ENCODE measurements at regions not wholly inside any gene's neighbourhood (a gene's known extent, or its start where the extent isn't known, plus 50 kb on each side); places are given as distances from the start of the nearest gene placed in this dataset.
"Not testable (repeated sequence)": the region's sequence is repeated elsewhere in the genome, so short reads cannot be mapped to it uniquely, and the experiment has no call there.

GRCh38 chr2:3033315-3033714 is 344.3 kb downstream of the EIPR1 start:
- no peak overlapping the region for H3K4me3 Mint-ChIP-seq

GRCh38 chr2:3030791-3031190 is 346.8 kb downstream of the EIPR1 start:
- H3K9me3 ChIP-seq; H3K4me1 ChIP-seq (ENCODE audit: control insufficient read depth in 1 of 2, extremely low read depth in 1 of 2, insufficient read depth in 2 of 2, low read length in 2 of 2); DNase-seq; ATAC-seq (replicated peaks in 1 of 4); H3K36me3 Mint-ChIP-seq; H3K36me3 ChIP-seq (ENCODE audit: control insufficient read depth in 2 of 2, extremely low read depth in 1 of 2, insufficient read depth in 1 of 2, low read length in 1 of 2); H3K4me3 ChIP-seq (ENCODE audit: control insufficient read depth in 1 of 2, extremely low read depth in 1 of 2, low read length in 1 of 2); H3K27me3 Mint-ChIP-seq; H3K4me3 Mint-ChIP-seq; H3K4me1 Mint-ChIP-seq; H3K27ac ChIP-seq (ENCODE audit: low read length); H3K27ac Mint-ChIP-seq; H3K27me3 ChIP-seq (replicated peaks in 1 of 2; ENCODE audit: control insufficient read depth in 2 of 2, extremely low read depth in 1 of 2, insufficient read depth in 2 of 2, low read length in 1 of 2); POLR2A ChIA-PET; CTCF ChIA-PET: not testable (repeated sequence)
- peaks cover 0 to 12% (median 5%) of the 10 kb centered on the region in 3 donors for H3K9me3 Mint-ChIP-seq
- 90% methylated on average over 4 of the region's 9 CpGs for WGBS (ENCODE audit: insufficient coverage)

More at GRCh38 chr2:3033315-3033714, 344.3 kb downstream of the EIPR1 start:
- no peaks in the 10 kb centered on the region for H3K36me3 Mint-ChIP-seq
- ATAC-seq (replicated peaks in 1 of 4) (no peak), DNase-seq (no peak)
- Histone ChIP-seq H3K4me1 (ENCODE audit: control insufficient read depth in 1 of 2, extremely low read depth in 1 of 2, insufficient read depth in 2 of 2, low read length in 2 of 2) (no peaks in the 10 kb centered on the region), H3K27me3 (replicated peaks in 1 of 2; ENCODE audit: control insufficient read depth in 2 of 2, extremely low read depth in 1 of 2, insufficient read depth in 2 of 2, low read length in 1 of 2) (peaks cover 0 to 2% of the 10 kb centered on the region in 2 experiments), H3K9me3 (no peaks in the 10 kb centered on the region), H3K36me3 (ENCODE audit: control insufficient read depth in 2 of 2, extremely low read depth in 1 of 2, insufficient read depth in 1 of 2, low read length in 1 of 2) (no peaks in the 10 kb centered on the region), H3K27ac (ENCODE audit: low read length) (no peak overlapping the region), H3K4me3 (ENCODE audit: control insufficient read depth in 1 of 2, extremely low read depth in 1 of 2, low read length in 1 of 2) (no peak overlapping the region)
- peaks cover 0 to 2% of the 10 kb centered on the region in 2 donors for H3K27me3 Mint-ChIP-seq
- no peaks in the 10 kb centered on the region for H3K4me1 Mint-ChIP-seq
- 81% methylated on average over 6 of the region's 8 CpGs for WGBS (ENCODE audit: insufficient coverage)
- H3K9me3 Mint-ChIP-seq: peaks cover 0 to 12% (median 5%) of the 10 kb centered on the region in 3 donors
- POLR2A ChIA-PET: interaction anchor here in 1 of 2 donors (1.1 kb wide), 1 partner anchor 16 kb away, joined by 3 read pairs; no protein-coding TSS in a partner anchor
- CTCF ChIA-PET: no interaction called here
- H3K27ac Mint-ChIP-seq: no peak overlapping the region

DNA sequence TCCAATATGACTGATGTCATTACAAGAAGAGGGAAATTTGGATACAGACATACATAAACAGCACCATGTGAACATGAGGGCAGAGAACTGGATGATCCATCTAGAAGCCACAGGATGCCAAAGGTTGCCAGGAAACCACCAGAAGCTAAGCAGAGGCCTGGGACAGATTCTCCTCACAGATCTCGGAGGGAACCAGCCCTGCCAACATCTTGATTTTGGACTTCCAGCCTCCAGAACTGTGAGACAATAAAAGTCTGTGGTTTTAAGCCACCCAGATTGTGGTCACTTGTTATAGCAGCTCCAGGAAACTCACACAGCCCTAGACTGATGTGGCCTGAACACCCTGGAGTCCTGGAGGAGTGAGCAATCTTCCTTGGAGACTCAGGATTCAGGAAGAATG is 351.6 kb downstream of the EIPR1 start:
- H3K36me3 ChIP-seq (ENCODE audit: control insufficient read depth in 2 of 2, extremely low read depth in 1 of 2, insufficient read depth in 1 of 2, low read length in 1 of 2): no peaks in the 10 kb centered on the region
- H3K36me3 Mint-ChIP-seq: no peaks in the 10 kb centered on the region
- ATAC-seq (replicated peaks in 1 of 4) (no peak), DNase-seq (no peak)
- H3K4me1 Mint-ChIP-seq: no peaks in the 10 kb centered on the region
- H3K9me3 ChIP-seq: no peaks in the 10 kb centered on the region
- WGBS (ENCODE audit: insufficient coverage): 25% methylated on average over 1 of the region's 1 CpG
- H3K4me3 ChIP-seq (ENCODE audit: control insufficient read depth in 1 of 2, extremely low read depth in 1 of 2, low read length in 1 of 2): no peak overlapping the region
- peaks cover 11 to 14% of the 10 kb centered on the region in 2 donors for H3K27me3 Mint-ChIP-seq
- H3K27ac Mint-ChIP-seq: no peak overlapping the region
- POLR2A ChIA-PET: no interaction called here
- no peak overlapping the region for H3K4me3 Mint-ChIP-seq
- CTCF ChIA-PET: no interaction called here
- H3K27ac ChIP-seq (ENCODE audit: low read length): no peak overlapping the region
- H3K4me1 ChIP-seq (ENCODE audit: control insufficient read depth in 1 of 2, extremely low read depth in 1 of 2, insufficient read depth in 2 of 2, low read length in 2 of 2): no peaks in the 10 kb centered on the region
- peaks cover 0 to 11% of the 10 kb centered on the region in 2 experiments for H3K27me3 ChIP-seq (replicated peaks in 1 of 2; ENCODE audit: control insufficient read depth in 2 of 2, extremely low read depth in 1 of 2, insufficient read depth in 2 of 2, low read length in 1 of 2)
- H3K9me3 Mint-ChIP-seq: peaks cover 0 to 8% (median 3%) of the 10 kb centered on the region in 3 donors

DNA sequence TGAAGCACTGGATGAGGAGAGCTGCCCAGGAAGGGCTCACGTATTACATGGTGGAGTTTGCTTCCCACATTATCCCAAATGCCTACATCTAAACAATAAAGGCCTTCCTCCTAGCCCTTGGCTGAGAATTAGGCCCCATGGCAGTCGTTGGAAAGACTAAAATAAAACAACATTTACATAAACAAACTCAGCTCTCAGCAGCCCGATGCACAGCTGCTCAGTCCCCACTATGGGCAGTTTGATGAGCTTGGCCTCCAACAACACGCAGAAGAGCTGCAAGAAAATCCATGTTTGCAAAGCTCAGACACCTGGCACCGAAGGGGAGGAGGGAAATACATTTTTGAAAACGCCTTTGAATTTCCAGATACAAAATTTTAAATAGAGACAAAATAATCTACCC is 352.4 kb downstream of the EIPR1 start:
- 40% methylated on average over 2 of the region's 6 CpGs for WGBS (ENCODE audit: insufficient coverage)
- Histone ChIP-seq H3K36me3 (ENCODE audit: control insufficient read depth in 2 of 2, extremely low read depth in 1 of 2, insufficient read depth in 1 of 2, low read length in 1 of 2) (no peaks in the 10 kb centered on the region), H3K9me3 (no peaks in the 10 kb centered on the region), H3K27ac (ENCODE audit: low read length) (no peak overlapping the region), H3K4me1 (ENCODE audit: control insufficient read depth in 1 of 2, extremely low read depth in 1 of 2, insufficient read depth in 2 of 2, low read length in 2 of 2) (no peaks in the 10 kb centered on the region), H3K27me3 (replicated peaks in 1 of 2; ENCODE audit: control insufficient read depth in 2 of 2, extremely low read depth in 1 of 2, insufficient read depth in 2 of 2, low read length in 1 of 2) (peaks cover 0 to 13% of the 10 kb centered on the region in 2 experiments), H3K4me3 (ENCODE audit: control insufficient read depth in 1 of 2, extremely low read depth in 1 of 2, low read length in 1 of 2) (no peak overlapping the region)
- Mint-ChIP-seq H3K36me3 (no peaks in the 10 kb centered on the region), H3K9me3 (peaks cover 0 to 8% (median 3%) of the 10 kb centered on the region in 3 donors), H3K4me1 (no peaks in the 10 kb centered on the region), H3K27me3 (peaks cover 11 to 14% of the 10 kb centered on the region in 2 donors), H3K4me3 (no peak overlapping the region), H3K27ac (no peak overlapping the region)
- CTCF ChIA-PET: no interaction called here
- POLR2A ChIA-PET: no interaction called here
- ATAC-seq (replicated peaks in 1 of 4) (no peak), DNase-seq (no peak)

- ChIA-PET CTCF (no interaction called here), POLR2A (no interaction called here)
- Mint-ChIP-seq H3K4me3 (no peak overlapping the region), H3K27ac (no peak overlapping the region), H3K27me3 (peaks cover 11 to 14% of the 10 kb centered on the region in 2 donors), H3K36me3 (no peaks in the 10 kb centered on the region), H3K9me3 (peaks cover 0 to 3% (median under 1%) of the 10 kb centered on the region in 3 donors), H3K4me1 (no peaks in the 10 kb centered on the region)
- H3K36me3 ChIP-seq (ENCODE audit: control insufficient read depth in 2 of 2, extremely low read depth in 1 of 2, insufficient read depth in 1 of 2, low read length in 1 of 2): no peaks in the 10 kb centered on the region
- peaks cover 0 to 13% of the 10 kb centered on the region in 2 experiments for H3K27me3 ChIP-seq (replicated peaks in 1 of 2; ENCODE audit: control insufficient read depth in 2 of 2, extremely low read depth in 1 of 2, insufficient read depth in 2 of 2, low read length in 1 of 2)
- ATAC-seq (replicated peaks in 1 of 4) (no peak), DNase-seq (no peak)
- no peaks in the 10 kb centered on the region for H3K4me1 ChIP-seq (ENCODE audit: control insufficient read depth in 1 of 2, extremely low read depth in 1 of 2, insufficient read depth in 2 of 2, low read length in 2 of 2)
- no peak overlapping the region for H3K27ac ChIP-seq (ENCODE audit: low read length)
- no peak overlapping the region for H3K4me3 ChIP-seq (ENCODE audit: control insufficient read depth in 1 of 2, extremely low read depth in 1 of 2, low read length in 1 of 2)
- WGBS (ENCODE audit: insufficient coverage): 74% methylated on average over 10 of the region's 10 CpGs
- no peaks in the 10 kb centered on the region for H3K9me3 ChIP-seq
These were observed 353.1 kb downstream of the EIPR1 start for GRCh38 chr2:3024401-3024935.

DNA sequence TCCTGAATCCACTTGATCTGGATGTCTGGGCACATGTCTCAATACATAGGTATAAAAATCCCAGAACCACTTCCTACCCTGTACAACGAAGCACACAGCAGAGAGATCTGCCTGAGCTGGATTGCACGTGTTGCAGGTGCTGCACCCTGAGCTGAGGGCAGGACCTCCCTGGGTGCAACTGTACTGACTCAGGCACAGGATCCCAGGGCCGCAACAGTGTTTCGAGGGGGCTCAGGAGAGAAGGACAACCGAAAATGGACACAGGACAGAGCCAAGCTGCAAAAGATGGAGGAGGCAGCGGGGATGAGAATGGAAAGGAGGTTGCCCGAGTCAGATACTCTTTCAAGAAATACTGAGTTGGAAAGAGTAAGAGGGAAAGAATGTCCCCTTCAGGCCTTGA is 354.1 kb downstream of the EIPR1 start:
- H3K27ac ChIP-seq (ENCODE audit: low read length): no peak overlapping the region
- H3K4me1 Mint-ChIP-seq: no peaks in the 10 kb centered on the region
- ChIA-PET POLR2A (no interaction called here), CTCF (no interaction called here)
- ATAC-seq (replicated peaks in 1 of 4) (no peak), DNase-seq (no peak)
- H3K4me3 Mint-ChIP-seq: no peak overlapping the region
- H3K36me3 Mint-ChIP-seq: no peaks in the 10 kb centered on the region
- H3K27ac Mint-ChIP-seq: no peak overlapping the region
- no peaks in the 10 kb centered on the region for H3K9me3 ChIP-seq
- WGBS (ENCODE audit: insufficient coverage): 76% methylated on average over 5 of the region's 7 CpGs
- H3K4me3 ChIP-seq (ENCODE audit: control insufficient read depth in 1 of 2, extremely low read depth in 1 of 2, low read length in 1 of 2): no peak overlapping the region
- H3K9me3 Mint-ChIP-seq: peaks cover 0 to 3% (median 0%) of the 10 kb centered on the region in 3 donors
- peaks cover 0 to 13% of the 10 kb centered on the region in 2 experiments for H3K27me3 ChIP-seq (replicated peaks in 1 of 2; ENCODE audit: control insufficient read depth in 2 of 2, extremely low read depth in 1 of 2, insufficient read depth in 2 of 2, low read length in 1 of 2)
- no peaks in the 10 kb centered on the region for H3K36me3 ChIP-seq (ENCODE audit: control insufficient read depth in 2 of 2, extremely low read depth in 1 of 2, insufficient read depth in 1 of 2, low read length in 1 of 2)
- no peaks in the 10 kb centered on the region for H3K4me1 ChIP-seq (ENCODE audit: control insufficient read depth in 1 of 2, extremely low read depth in 1 of 2, insufficient read depth in 2 of 2, low read length in 2 of 2)
- peaks cover 11 to 14% of the 10 kb centered on the region in 2 donors for H3K27me3 Mint-ChIP-seq

Measured in T-cell (primary cell).